H1 (cell line): ENCODE measurements at regions not wholly inside any gene's neighbourhood (a gene's known extent, or its start where the extent isn't known, plus 50 kb on each side); places are given as distances from the start of the nearest gene placed in this dataset.

Experiments
- CTCF ChIA-PET: fragments of 300-600 bp; sonication (Branson Sonifier 250); formaldehyde crosslinking; loops from one replicate; lab custom pipeline; 2021; ENCODE audit not compliant: partially characterized antibody; lab: Charles Lee
- POLR2A ChIA-PET: fragments of 300-600 bp; sonication (Branson Sonifier 250); formaldehyde crosslinking; loops from one replicate; lab custom pipeline; 2021; ENCODE audit warnings: inconsistent platforms; ENCODE audit not compliant: partially characterized antibody; lab: Charles Lee
- DNase-seq, 2 experiments: peaks; one replicate each; pipeline versions ENCODE4 v3.0.0 to v3.0.0-alpha.2; 2010 to 2022; ENCODE audit warnings: low spot score in 2 of 2, low read depth in 1 of 2, mixed read lengths in 1 of 2
- FAIRE-seq: peaks from 2 replicates; lab custom pipeline; 2011; peaks lifted over from hg19 to GRCh38; lab: Jason Lieb, UNC
- H2AFZ ChIP-seq: 2 replicates; pipeline ENCODE4 v1.8.1; 2012; ENCODE audit warnings: low read length, inconsistent platforms
- H2AK5ac ChIP-seq: 2 replicates; pipeline ENCODE4 v1.6.1; 2013; ENCODE audit warnings: low read depth, low read length
- H2BK120ac ChIP-seq: replicated peaks from 2 replicates; pipeline ENCODE3; 2013; ENCODE audit warnings: low read depth, low read length, inconsistent platforms
- H2BK12ac ChIP-seq: 2 replicates; pipeline ENCODE4 v1.6.1; 2013; ENCODE audit warnings: low read depth, low read length
- H2BK15ac ChIP-seq: 2 replicates; pipeline ENCODE4 v1.6.1; 2013; ENCODE audit warnings: low read length
- H2BK20ac ChIP-seq: 2 replicates; pipeline ENCODE4 v1.6.1; 2013; ENCODE audit warnings: low read length
- H2BK5ac ChIP-seq: 2 replicates; pipeline ENCODE4 v1.6.1; 2013; ENCODE audit warnings: low read depth, low read length
- H3K14ac ChIP-seq: 2 replicates; pipeline ENCODE4 v1.6.1; 2013; ENCODE audit warnings: inconsistent platforms; ENCODE audit not compliant: insufficient read length
- H3K18ac ChIP-seq: 2 replicates; pipeline ENCODE4 v1.6.1; 2013; ENCODE audit warnings: low read length; ENCODE audit errors: extremely low read depth
- H3K23ac ChIP-seq: 2 replicates; pipeline ENCODE4 v1.6.1; 2013; ENCODE audit warnings: inconsistent platforms; ENCODE audit not compliant: insufficient read length
- H3K23me2 ChIP-seq: 2 replicates; pipeline ENCODE4 v1.6.1; 2013; ENCODE audit warnings: low read depth, low read length
- H3K27ac ChIP-seq: 2 replicates; pipeline ENCODE4 v1.6.1; 2011; ENCODE audit warnings: low read depth, low read length, inconsistent platforms
- H3K27me3 ChIP-seq, 4 experiments: replicated peaks in 1 of 4; 1 replicate in 1 of 4; 2 replicates in 3 of 4; pipeline versions ENCODE4 v1.6.1 to v1.8.1; 2011 to 2013; ENCODE audit warnings: low read length in 3 of 4, mild to moderate bottlenecking in 3 of 4, inconsistent platforms in 2 of 4, mixed read lengths in 2 of 4, moderate library complexity in 1 of 4; ENCODE audit not compliant: control insufficient read depth in 3 of 4, insufficient read depth in 3 of 4; ENCODE audit errors: extremely low read depth in 1 of 4
- H3K36me3 ChIP-seq, 4 experiments: 2 replicates each; pipeline versions ENCODE4 v1.6.1 to v1.8.1; 2011 to 2013; ENCODE audit warnings: mild to moderate bottlenecking in 4 of 4, low read length in 3 of 4, moderate library complexity in 2 of 4, control low read depth in 1 of 4, inconsistent platforms in 1 of 4; ENCODE audit not compliant: insufficient read depth in 4 of 4, control insufficient read depth in 2 of 4
- H3K4ac ChIP-seq: replicated peaks from 2 replicates; pipeline ENCODE3; 2013; ENCODE audit warnings: low read length, low read depth, mixed read lengths, inconsistent platforms; ENCODE audit not compliant: insufficient read length
- H3K4me1 ChIP-seq, 4 experiments: replicated peaks in 1 of 4; 1 replicate in 1 of 4; 2 replicates in 3 of 4; pipeline versions ENCODE4 v1.6.1 to v1.8.1; 2011 to 2013; ENCODE audit warnings: low read length in 3 of 4, inconsistent platforms in 2 of 4, mixed read lengths in 1 of 4; ENCODE audit not compliant: insufficient read depth in 4 of 4, control insufficient read depth in 3 of 4
- H3K4me2 ChIP-seq, 2 experiments: 2 replicates each; pipeline versions ENCODE4 v1.6.1 to v1.8.1; 2011 to 2013; ENCODE audit warnings: low read depth in 2 of 2, low read length in 2 of 2, control low read depth in 1 of 2, inconsistent platforms in 1 of 2, mild to moderate bottlenecking in 1 of 2; ENCODE audit not compliant: insufficient read depth in 1 of 2
- H3K4me3 ChIP-seq, 4 experiments: fragments of 200-600, 300-600 bp in 1 of 4; sonication (generic), shearing (Covaris generic), sonication (Bioruptor Twin) in 1 of 4; 2 replicates each; pipeline versions ENCODE4 v1.5.1 to v1.8.1; 2011 to 2016; ENCODE audit warnings: low read length in 4 of 4, low read depth in 3 of 4, control low read depth in 2 of 4, inconsistent platforms in 2 of 4, mild to moderate bottlenecking in 2 of 4, mixed read lengths in 1 of 4, moderate library complexity in 1 of 4; ENCODE audit not compliant: insufficient read depth in 2 of 4; ENCODE audit errors: extremely low read depth in 1 of 4
- H3K56ac ChIP-seq: replicated peaks from 2 replicates; pipeline ENCODE3; 2013; ENCODE audit warnings: low read depth, mild to moderate bottlenecking, mixed read lengths, low read length, inconsistent platforms; ENCODE audit not compliant: insufficient read length
- H3K79me1 ChIP-seq: 2 replicates; pipeline ENCODE4 v1.6.1; 2013; ENCODE audit warnings: low read depth, low read length, control low read depth
- H3K79me2 ChIP-seq, 2 experiments: 2 replicates each; pipeline versions ENCODE4 v1.6.1 to v1.8.1; 2012 to 2013; ENCODE audit warnings: low read length in 2 of 2, mild to moderate bottlenecking in 2 of 2, inconsistent platforms in 1 of 2; ENCODE audit not compliant: insufficient read depth in 2 of 2, control insufficient read depth in 1 of 2
- H3K9ac ChIP-seq, 4 experiments: replicated peaks in 1 of 4; 1 replicate in 1 of 4; 2 replicates in 3 of 4; pipeline versions ENCODE4 v1.6.1 to v1.8.1; 2011 to 2013; ENCODE audit warnings: low read depth in 3 of 4, low read length in 3 of 4, control low read depth in 2 of 4, mild to moderate bottlenecking in 2 of 4, moderate library complexity in 2 of 4, inconsistent platforms in 1 of 4; ENCODE audit errors: extremely low read depth in 1 of 4
- H3K9me3 ChIP-seq, 2 experiments: 2 replicates each; pipeline versions ENCODE4 v1.6.1 to v1.8.1; 2012 to 2013; ENCODE audit warnings: mild to moderate bottlenecking in 2 of 2, moderate library complexity in 2 of 2, control low read depth in 1 of 2, inconsistent platforms in 1 of 2, low read depth in 1 of 2, low read length in 1 of 2, mixed read lengths in 1 of 2; ENCODE audit not compliant: insufficient read depth in 2 of 2
- H4K20me1 ChIP-seq, 2 experiments: replicated peaks in 1 of 2; 2 replicates each; pipeline versions ENCODE3 to v1.8.1; 2011 to 2013; ENCODE audit warnings: inconsistent platforms in 2 of 2, low read length in 2 of 2, mild to moderate bottlenecking in 1 of 2; ENCODE audit not compliant: insufficient read depth in 2 of 2, control insufficient read depth in 1 of 2
- H4K5ac ChIP-seq: 2 replicates; pipeline ENCODE4 v1.6.1; 2013; ENCODE audit warnings: low read length, low read depth, mixed read lengths, inconsistent platforms; ENCODE audit not compliant: insufficient read length
- H4K8ac ChIP-seq: 2 replicates; pipeline ENCODE4 v1.8.0; 2013; ENCODE audit warnings: mild to moderate bottlenecking, moderate library complexity, low read length, inconsistent platforms; ENCODE audit not compliant: insufficient read depth; ENCODE audit errors: extremely low read depth
- H4K91ac ChIP-seq: replicated peaks from 2 replicates; pipeline ENCODE3; 2013; ENCODE audit warnings: low read length, mixed read lengths, inconsistent platforms; ENCODE audit not compliant: insufficient read length
- ATF3 ChIP-seq: IDR thresholded peaks from 2 replicates; pipeline ENCODE4 v1.6.1; 2011; ENCODE audit warnings: low read depth, mild to moderate bottlenecking, low read length; ENCODE audit not compliant: insufficient read depth
- CBX8 ChIP-seq: fragments of 300-800, 300-1000 bp; sonication (generic); IDR thresholded peaks from 2 replicates; pipeline ENCODE4 v1.7.1; 2016; ENCODE audit warnings: low read depth, low read length, borderline replicate concordance
- CHD1 ChIP-seq: IDR thresholded peaks from 2 replicates; pipeline ENCODE4 v1.6.1; 2012; ENCODE audit warnings: low read depth, low read length, improper control_type of control experiment
- GABPA ChIP-seq: IDR thresholded peaks from 2 replicates; pipeline ENCODE4 v1.6.1; 2011; ENCODE audit warnings: mild to moderate bottlenecking, low read length, moderate library complexity, borderline replicate concordance; ENCODE audit not compliant: insufficient read depth
- KDM1A ChIP-seq: fragments of 200-600, 300-600 bp; sonication (generic); IDR thresholded peaks from 2 replicates; pipeline ENCODE4 v1.7.1; 2016; ENCODE audit warnings: mild to moderate bottlenecking, low read length, borderline replicate concordance
- KDM4A ChIP-seq: IDR thresholded peaks from one replicate; pipeline ENCODE4 v1.7.1; 2012; ENCODE audit warnings: low read depth, mild to moderate bottlenecking, moderate library complexity, low read length, inconsistent platforms; ENCODE audit not compliant: severe bottlenecking
- POU5F1 ChIP-seq: IDR thresholded peaks from 2 replicates; pipeline ENCODE4 v1.6.1; 2011; ENCODE audit warnings: low read depth, mild to moderate bottlenecking, low read length, moderate library complexity
- RXRA ChIP-seq: IDR thresholded peaks from 2 replicates; pipeline ENCODE4 v1.6.1; 2011; ENCODE audit warnings: low read depth, mild to moderate bottlenecking, low read length, moderate library complexity; ENCODE audit not compliant: insufficient read depth
- SIN3A ChIP-seq, 2 experiments: IDR thresholded peaks in 1 of 2; conservative IDR thresholded peaks in 1 of 2; 2 replicates each; pipeline ENCODE4 v1.6.1; 2011 to 2012; ENCODE audit warnings: low read length in 2 of 2, improper control_type of control experiment in 1 of 2, low read depth in 1 of 2, mild to moderate bottlenecking in 1 of 2
- WGBS, 2 experiments: shearing (Covaris generic) in 1 of 2; methylation state at CpG; one replicate each; pipeline versions ENCODE4 v1.1.6 to v1.1.7; 2013 to 2015; ENCODE audit warnings: low lambda C conversion rate in 2 of 2, mixed read lengths in 2 of 2, inconsistent platforms in 1 of 2, low coverage in 1 of 2, missing lambda C conversion rate in 1 of 2; ENCODE audit not compliant: insufficient replicate concordance in 2 of 2, insufficient coverage in 1 of 2, insufficient read length in 1 of 2; ENCODE audit errors: extremely low coverage in 1 of 2, missing lambda C conversion rate in 1 of 2; 5-methylcytosine and 5-hydroxymethylcytosine counted together

- H3K79me2 ChIP-seq = no peaks in the 10 kb centered on the region
- H2AK5ac ChIP-seq = 0 out of 2 replicates have a peak overlapping the region, but pooled peaks have one; percentile 29
- no peak overlapping the region for H3K27ac ChIP-seq
- peak overlapping the region; percentile 75 for H4K91ac ChIP-seq
- H2BK5ac ChIP-seq = peak overlapping the region; percentile 82; the same call in 1 of the 2 replicates
- no peak overlapping the region for H3K23ac ChIP-seq
- peaks cover 0 to 9% (median 8%) of the 10 kb centered on the region in 4 experiments; a peak in 5 of 7 replicates for H3K4me1 ChIP-seq
- no peak overlapping the region for H3K9ac ChIP-seq
- no peaks in the 10 kb centered on the region for H3K79me1 ChIP-seq
- peak overlapping the region; percentile 22 for H4K5ac ChIP-seq
- no peaks in the 10 kb centered on the region for H3K27me3 ChIP-seq
- peak overlapping the region in 1 of 2 experiments; percentile 8; a peak in 2 of 4 replicates for H3K4me2 ChIP-seq
- H3K36me3 ChIP-seq = no peaks in the 10 kb centered on the region
- H4K20me1 ChIP-seq = no peaks in the 10 kb centered on the region
- no peak for DNase-seq
- H3K56ac ChIP-seq = no peak overlapping the region
- ChIA-PET CTCF (interaction anchor here (0.8 to 1.2 kb wide), 2 partner anchors 35 to 226 kb away, joined by 4 to 5 read pairs; partner anchors contain the start of gene P2RY1), POLR2A (interaction anchor here (0.7 to 1.5 kb wide), 2 partner anchors 13 to 226 kb away, joined by 3 read pairs; partner anchors contain the start of gene P2RY1)
- H3K23me2 ChIP-seq = no peaks in the 10 kb centered on the region
- H3K18ac ChIP-seq = peak overlapping the region; percentile 85
- H3K14ac ChIP-seq = no peak overlapping the region
- WGBS, 2 experiments = 80% methylated on average over 8 of the region's 8 CpGs; no CpG with 5 or more reads in 1 of the 2 experiments
- H3K4me3 ChIP-seq = no peak overlapping the region
- peak overlapping the region; percentile 16 for H2BK120ac ChIP-seq
- H3K4ac ChIP-seq = peak overlapping the region; percentile 2
- no peak for FAIRE-seq
- H2BK20ac ChIP-seq = peak overlapping the region; percentile 73; the same call in 1 of the 2 replicates
- peak overlapping the region; percentile 72; the same call in 1 of the 2 replicates for H2BK12ac ChIP-seq
- H2BK15ac ChIP-seq = no peak overlapping the region
- H3K9me3 ChIP-seq = no peaks in the 10 kb centered on the region; a peak in 1 of 4 replicates
- H2AFZ ChIP-seq = peak overlapping the region; percentile 79; the same call in 1 of the 2 replicates
- H4K8ac ChIP-seq = no peak overlapping the region
- TF ChIP-seq SIN3A (conservative IDR thresholded peaks at IDR 0.05 in 1 of 2, IDR thresholded peaks at IDR 0.05 in 1 of 2; ENCODE audit: low read depth in 1 of 2, low read length in 2 of 2) (no peak), KDM4A (no peak), KDM1A (no peak), RXRA (no peak), ATF3 (no peak), GABPA (no peak), POU5F1 (no peak), CHD1 (no peak), CBX8 (no peak)
Measured at GRCh38 chr3:152608696-152609594, 226.0 kb upstream of the P2RY1 start.
